ENCODE measurements at regions not wholly inside any gene's neighbourhood (a gene's known extent, or its start where the extent isn't known, plus 50 kb on each side); places are given as distances from the start of the nearest gene placed in this dataset.

DNA sequence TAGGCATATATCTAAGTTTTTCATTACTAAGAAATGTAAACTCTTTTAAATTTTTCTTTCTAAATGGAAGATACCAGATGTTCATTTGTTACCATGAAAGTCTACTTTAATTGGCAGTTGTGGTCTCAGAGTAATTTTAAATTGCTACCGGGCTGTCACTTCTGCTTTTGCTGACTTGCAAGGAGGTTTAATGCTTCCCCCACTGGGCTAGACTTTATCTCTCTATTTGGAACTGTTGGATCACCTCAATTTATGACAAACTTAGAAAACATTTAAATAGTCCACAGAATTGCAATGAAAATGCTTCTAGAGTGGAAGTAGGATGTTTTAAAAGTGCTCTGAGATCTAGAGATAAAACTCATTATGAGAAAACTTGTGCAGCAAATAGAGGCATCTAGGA is 479.8 kb upstream of the GOT2 start:
- in situ Hi-C loops (cut with MboI), result no loop called here
- Histone ChIP-seq H3K4me2 (ENCODE audit: insufficient read depth, low read length) (no peak overlapping the region), H2AFZ (ENCODE audit: low read depth, low read length) (no peak overlapping the region), H3K4me3 (no peak overlapping the region), H3K9me3 (replicated peaks; ENCODE audit: control insufficient read depth, insufficient read depth, low read depth, low read length) (no peaks in the 10 kb centered on the region), H3K9ac (ENCODE audit: insufficient read depth in 1 of 2, low read depth in 2 of 2, low read length in 2 of 2) (no peak overlapping the region), H3K79me2 (ENCODE audit: control insufficient read depth, insufficient read depth, low read length) (no peaks in the 10 kb centered on the region), H4K20me1 (replicated peaks; ENCODE audit: control insufficient read depth, insufficient read depth, low read length) (no peaks in the 10 kb centered on the region), H3K27me3 (ENCODE audit: control insufficient read depth in 2 of 2, insufficient read depth in 2 of 2, low read length in 2 of 2) (no peaks in the 10 kb centered on the region), H3K9me1 (ENCODE audit: control insufficient read depth, insufficient read depth, low read length) (no peaks in the 10 kb centered on the region), H3K27ac (ENCODE audit: extremely low read depth, low read depth, low read length) (no peak overlapping the region), H3K36me3 (ENCODE audit: control insufficient read depth, insufficient read depth, low read length) (no peaks in the 10 kb centered on the region), H3K4me1 (replicated peaks in 1 of 2; ENCODE audit: control insufficient read depth in 2 of 2, insufficient read depth in 2 of 2, low read length in 2 of 2) (no peaks in the 10 kb centered on the region)
- no peak for DNase-seq (ENCODE audit: extremely low read depth in 1 of 4, low spot score in 3 of 4)
- FAIRE-seq, result no peak
- ChIA-PET CTCF (ENCODE audit: low intra/inter-chr PET ratio) (no interaction called here), POLR2A (no interaction called here)
- intact Hi-C loops (cut with micrococcal nuclease), result no loop called here
- ATAC-seq, result no peak
- 0% methylated on average over 1 of the region's 1 CpG for WGBS (ENCODE audit: insufficient coverage, low coverage, missing lambda C conversion rate)
- BruUV-seq (replicated peaks), result no TSS peak
- TF ChIP-seq GTF2F1 (IDR thresholded peaks at IDR 0.05; ENCODE audit: low read depth, low read length) (no peak), ZNF830 (CRISPR knock-in tag; IDR thresholded peaks at IDR 0.05) (no peak), TCF7L2 (IDR thresholded peaks at IDR 0.05; ENCODE audit: low read depth, low read length) (no peak), ZNF232 (CRISPR knock-in tag; IDR thresholded peaks at IDR 0.05) (no peak), ETS1 (conservative IDR thresholded peaks at IDR 0.05; ENCODE audit: control insufficient read depth, low read depth, low read length) (no peak), SP1 (CRISPR knock-in tag; IDR thresholded peaks at IDR 0.05) (no peak), MAFK (IDR thresholded peaks at IDR 0.05; ENCODE audit: low read length) (no peak), NKRF (IDR thresholded peaks at IDR 0.05; ENCODE audit: borderline replicate concordance) (no peak)
- TF ChIP-seq, protein P1, sequence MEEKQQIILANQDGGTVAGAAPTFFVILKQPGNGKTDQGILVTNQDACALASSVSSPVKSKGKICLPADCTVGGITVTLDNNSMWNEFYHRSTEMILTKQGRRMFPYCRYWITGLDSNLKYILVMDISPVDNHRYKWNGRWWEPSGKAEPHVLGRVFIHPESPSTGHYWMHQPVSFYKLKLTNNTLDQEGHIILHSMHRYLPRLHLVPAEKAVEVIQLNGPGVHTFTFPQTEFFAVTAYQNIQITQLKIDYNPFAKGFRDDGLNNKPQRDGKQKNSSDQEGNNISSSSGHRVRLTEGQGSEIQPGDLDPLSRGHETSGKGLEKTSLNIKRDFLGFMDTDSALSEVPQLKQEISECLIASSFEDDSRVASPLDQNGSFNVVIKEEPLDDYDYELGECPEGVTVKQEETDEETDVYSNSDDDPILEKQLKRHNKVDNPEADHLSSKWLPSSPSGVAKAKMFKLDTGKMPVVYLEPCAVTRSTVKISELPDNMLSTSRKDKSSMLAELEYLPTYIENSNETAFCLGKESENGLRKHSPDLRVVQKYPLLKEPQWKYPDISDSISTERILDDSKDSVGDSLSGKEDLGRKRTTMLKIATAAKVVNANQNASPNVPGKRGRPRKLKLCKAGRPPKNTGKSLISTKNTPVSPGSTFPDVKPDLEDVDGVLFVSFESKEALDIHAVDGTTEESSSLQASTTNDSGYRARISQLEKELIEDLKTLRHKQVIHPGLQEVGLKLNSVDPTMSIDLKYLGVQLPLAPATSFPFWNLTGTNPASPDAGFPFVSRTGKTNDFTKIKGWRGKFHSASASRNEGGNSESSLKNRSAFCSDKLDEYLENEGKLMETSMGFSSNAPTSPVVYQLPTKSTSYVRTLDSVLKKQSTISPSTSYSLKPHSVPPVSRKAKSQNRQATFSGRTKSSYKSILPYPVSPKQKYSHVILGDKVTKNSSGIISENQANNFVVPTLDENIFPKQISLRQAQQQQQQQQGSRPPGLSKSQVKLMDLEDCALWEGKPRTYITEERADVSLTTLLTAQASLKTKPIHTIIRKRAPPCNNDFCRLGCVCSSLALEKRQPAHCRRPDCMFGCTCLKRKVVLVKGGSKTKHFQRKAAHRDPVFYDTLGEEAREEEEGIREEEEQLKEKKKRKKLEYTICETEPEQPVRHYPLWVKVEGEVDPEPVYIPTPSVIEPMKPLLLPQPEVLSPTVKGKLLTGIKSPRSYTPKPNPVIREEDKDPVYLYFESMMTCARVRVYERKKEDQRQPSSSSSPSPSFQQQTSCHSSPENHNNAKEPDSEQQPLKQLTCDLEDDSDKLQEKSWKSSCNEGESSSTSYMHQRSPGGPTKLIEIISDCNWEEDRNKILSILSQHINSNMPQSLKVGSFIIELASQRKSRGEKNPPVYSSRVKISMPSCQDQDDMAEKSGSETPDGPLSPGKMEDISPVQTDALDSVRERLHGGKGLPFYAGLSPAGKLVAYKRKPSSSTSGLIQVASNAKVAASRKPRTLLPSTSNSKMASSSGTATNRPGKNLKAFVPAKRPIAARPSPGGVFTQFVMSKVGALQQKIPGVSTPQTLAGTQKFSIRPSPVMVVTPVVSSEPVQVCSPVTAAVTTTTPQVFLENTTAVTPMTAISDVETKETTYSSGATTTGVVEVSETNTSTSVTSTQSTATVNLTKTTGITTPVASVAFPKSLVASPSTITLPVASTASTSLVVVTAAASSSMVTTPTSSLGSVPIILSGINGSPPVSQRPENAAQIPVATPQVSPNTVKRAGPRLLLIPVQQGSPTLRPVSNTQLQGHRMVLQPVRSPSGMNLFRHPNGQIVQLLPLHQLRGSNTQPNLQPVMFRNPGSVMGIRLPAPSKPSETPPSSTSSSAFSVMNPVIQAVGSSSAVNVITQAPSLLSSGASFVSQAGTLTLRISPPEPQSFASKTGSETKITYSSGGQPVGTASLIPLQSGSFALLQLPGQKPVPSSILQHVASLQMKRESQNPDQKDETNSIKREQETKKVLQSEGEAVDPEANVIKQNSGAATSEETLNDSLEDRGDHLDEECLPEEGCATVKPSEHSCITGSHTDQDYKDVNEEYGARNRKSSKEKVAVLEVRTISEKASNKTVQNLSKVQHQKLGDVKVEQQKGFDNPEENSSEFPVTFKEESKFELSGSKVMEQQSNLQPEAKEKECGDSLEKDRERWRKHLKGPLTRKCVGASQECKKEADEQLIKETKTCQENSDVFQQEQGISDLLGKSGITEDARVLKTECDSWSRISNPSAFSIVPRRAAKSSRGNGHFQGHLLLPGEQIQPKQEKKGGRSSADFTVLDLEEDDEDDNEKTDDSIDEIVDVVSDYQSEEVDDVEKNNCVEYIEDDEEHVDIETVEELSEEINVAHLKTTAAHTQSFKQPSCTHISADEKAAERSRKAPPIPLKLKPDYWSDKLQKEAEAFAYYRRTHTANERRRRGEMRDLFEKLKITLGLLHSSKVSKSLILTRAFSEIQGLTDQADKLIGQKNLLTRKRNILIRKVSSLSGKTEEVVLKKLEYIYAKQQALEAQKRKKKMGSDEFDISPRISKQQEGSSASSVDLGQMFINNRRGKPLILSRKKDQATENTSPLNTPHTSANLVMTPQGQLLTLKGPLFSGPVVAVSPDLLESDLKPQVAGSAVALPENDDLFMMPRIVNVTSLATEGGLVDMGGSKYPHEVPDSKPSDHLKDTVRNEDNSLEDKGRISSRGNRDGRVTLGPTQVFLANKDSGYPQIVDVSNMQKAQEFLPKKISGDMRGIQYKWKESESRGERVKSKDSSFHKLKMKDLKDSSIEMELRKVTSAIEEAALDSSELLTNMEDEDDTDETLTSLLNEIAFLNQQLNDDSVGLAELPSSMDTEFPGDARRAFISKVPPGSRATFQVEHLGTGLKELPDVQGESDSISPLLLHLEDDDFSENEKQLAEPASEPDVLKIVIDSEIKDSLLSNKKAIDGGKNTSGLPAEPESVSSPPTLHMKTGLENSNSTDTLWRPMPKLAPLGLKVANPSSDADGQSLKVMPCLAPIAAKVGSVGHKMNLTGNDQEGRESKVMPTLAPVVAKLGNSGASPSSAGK (IDR thresholded peaks at IDR 0.05), result no peak
